ENCODE measurements at regions not wholly inside any gene's neighbourhood (a gene's known extent, or its start where the extent isn't known, plus 50 kb on each side); places are given as distances from the start of the nearest gene placed in this dataset.
"Not testable (repeated sequence)": the region's sequence is repeated elsewhere in the genome, so short reads cannot be mapped to it uniquely, and the experiment has no call there.

DNA sequence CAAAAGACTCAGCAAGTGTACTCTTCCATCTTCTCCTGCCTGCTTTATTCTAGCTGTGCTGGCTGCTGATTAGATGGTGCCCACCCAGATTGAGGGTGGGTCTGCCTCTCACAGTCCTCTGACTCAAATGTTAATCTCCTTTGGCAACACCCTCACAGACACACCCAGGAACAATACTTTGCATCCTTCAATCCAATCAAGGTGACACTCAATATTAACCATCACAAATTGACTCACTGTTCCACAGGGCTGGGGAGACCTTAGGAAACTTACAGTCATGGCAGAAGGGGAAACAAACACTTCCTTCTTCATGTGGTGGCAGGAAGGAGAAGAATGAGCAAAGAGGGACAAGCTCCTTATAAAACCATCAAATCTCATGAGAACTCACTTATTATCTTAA is 94.9 kb upstream of the PLSCR5 start:
- TF ChIP-seq, protein P1, sequence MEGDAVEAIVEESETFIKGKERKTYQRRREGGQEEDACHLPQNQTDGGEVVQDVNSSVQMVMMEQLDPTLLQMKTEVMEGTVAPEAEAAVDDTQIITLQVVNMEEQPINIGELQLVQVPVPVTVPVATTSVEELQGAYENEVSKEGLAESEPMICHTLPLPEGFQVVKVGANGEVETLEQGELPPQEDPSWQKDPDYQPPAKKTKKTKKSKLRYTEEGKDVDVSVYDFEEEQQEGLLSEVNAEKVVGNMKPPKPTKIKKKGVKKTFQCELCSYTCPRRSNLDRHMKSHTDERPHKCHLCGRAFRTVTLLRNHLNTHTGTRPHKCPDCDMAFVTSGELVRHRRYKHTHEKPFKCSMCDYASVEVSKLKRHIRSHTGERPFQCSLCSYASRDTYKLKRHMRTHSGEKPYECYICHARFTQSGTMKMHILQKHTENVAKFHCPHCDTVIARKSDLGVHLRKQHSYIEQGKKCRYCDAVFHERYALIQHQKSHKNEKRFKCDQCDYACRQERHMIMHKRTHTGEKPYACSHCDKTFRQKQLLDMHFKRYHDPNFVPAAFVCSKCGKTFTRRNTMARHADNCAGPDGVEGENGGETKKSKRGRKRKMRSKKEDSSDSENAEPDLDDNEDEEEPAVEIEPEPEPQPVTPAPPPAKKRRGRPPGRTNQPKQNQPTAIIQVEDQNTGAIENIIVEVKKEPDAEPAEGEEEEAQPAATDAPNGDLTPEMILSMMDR (IDR thresholded peaks at IDR 0.05; ENCODE audit: low read depth, low read length, poor library complexity, severe bottlenecking): not testable (repeated sequence)
- TF ChIP-seq EZH2phosphoT487 (IDR thresholded peaks at IDR 0.05; ENCODE audit: borderline replicate concordance, low read length): not testable (repeated sequence)

Data from DOHH2 (cell line).